GM12875 (cell line): ENCODE measurements at regions not wholly inside any gene's neighbourhood (a gene's known extent, or its start where the extent isn't known, plus 50 kb on each side); places are given as distances from the start of the nearest gene placed in this dataset.

Experiments used
- H3K4me3 ChIP-seq: one replicate; pipeline ENCODE4 v1.5.1; 2011; ENCODE audit warnings: low read depth, low read length, control low read depth
- CTCF ChIP-seq: IDR thresholded peaks from 2 replicates; pipeline ENCODE4 v1.5.1; 2011; ENCODE audit warnings: low read depth, mild to moderate bottlenecking, control low read depth, inconsistent platforms, low read length, moderate library complexity, borderline replicate concordance; ENCODE audit not compliant: insufficient read depth

DNA sequence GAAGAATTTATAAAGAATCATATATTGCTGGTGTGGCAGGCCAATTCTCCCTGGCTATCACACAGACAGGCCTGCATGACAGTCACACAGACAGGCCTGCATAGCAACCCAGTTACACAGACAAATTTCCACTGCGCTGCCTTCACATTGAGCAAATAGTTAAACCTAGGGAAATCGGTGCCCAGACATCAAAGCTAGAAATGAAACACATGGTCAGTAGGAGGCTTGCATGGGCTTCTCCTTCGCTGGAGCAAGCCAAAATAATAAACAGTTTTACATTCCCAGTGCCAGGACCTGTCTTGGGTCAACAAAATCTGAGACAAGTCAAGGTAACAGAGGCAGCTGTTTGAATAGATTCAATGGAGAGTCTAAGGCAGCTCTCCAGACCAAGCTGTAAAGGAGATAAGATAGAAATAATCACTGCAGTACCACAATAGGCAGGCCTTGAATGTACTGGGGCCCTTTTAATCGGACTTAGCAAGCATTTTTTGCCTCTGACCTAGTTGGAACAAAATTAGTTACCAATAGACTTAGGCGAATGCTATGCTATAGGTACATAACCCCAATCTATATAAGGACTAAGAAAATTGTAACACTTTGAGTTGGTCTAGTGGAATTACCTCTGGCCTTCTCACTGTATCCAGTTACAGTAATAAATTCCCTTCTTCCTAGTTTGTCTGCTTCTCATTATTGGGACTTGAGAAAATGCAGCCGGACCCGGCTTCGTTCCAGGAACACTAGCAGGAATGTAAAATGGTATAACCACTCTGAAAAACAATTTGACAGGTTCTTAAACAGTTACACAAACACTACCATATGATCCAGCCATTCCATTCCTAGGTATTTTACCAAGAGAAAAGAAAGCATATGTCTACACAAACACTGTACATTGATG is 274.7 kb upstream of the UBE2E2 start:
- H3K4me3 ChIP-seq = no peak overlapping the region
- TF ChIP-seq CTCF = no peak

- no peak for TF ChIP-seq CTCF
- no peak overlapping the region for H3K4me3 ChIP-seq
Measured at GRCh38 chr3:22933051-22933840, 269.9 kb upstream of the UBE2E2 start.

DNA sequence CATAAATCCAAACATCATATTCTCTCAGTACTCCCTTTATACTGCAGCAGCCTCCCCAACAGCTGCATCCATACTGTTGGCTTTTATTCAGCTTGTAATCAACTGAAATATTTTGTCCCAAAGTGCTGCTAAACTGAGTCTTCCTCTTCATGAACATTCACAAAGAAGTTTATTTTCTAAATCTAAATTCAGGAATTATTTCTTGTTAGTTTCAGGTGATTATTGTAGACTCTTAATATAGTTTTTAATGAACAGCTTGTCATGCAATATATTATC is 269.3 kb upstream of the UBE2E2 start:
- no peak for TF ChIP-seq CTCF
- H3K4me3 ChIP-seq = no peak overlapping the region

- no peak overlapping the region for H3K4me3 ChIP-seq
- TF ChIP-seq CTCF = no peak
Measured at GRCh38 chr3:22935040-22935439, 268.1 kb upstream of the UBE2E2 start.

DNA sequence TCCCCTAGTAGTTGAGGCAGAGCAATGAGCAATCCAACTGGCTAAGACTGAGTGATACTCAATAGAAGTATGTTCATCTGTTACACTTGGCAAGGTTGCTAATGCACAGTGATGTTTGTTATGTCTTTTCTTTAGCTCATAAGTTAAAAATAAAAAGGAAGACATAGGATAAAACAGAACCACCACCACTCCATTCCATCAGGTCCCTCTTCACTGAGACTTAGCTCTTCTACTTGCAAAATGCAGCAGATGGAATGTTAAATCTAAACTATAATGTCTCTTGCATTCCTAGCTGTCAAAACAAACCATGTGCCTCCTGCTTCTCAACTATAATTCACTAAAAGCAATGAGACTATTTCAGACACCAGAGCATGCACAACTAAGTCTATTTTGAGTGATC is 265.6 kb upstream of the UBE2E2 start:
- no peak overlapping the region for H3K4me3 ChIP-seq
- TF ChIP-seq CTCF = no peak

GRCh38 chr3:22938739-22939138 is 264.4 kb upstream of the UBE2E2 start:
- no peak for TF ChIP-seq CTCF
- no peak overlapping the region for H3K4me3 ChIP-seq

DNA sequence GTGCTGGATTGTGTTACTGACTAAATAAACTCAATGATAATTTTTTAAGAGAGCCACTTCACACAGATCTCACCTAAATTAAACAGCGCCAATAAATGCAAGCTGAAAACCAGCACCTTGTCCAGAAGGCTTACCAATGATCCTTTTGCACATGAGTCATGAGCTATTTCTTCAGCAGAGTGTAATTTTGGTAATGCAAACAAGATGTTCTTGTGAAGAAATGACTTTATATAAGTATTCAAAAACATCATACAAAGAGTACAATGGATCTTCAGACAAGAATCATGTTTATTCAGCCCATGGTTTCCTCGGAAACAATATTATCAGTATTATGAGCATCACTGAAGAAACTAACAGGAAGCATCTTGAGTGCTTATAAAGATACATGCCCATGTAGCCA is 263.8 kb upstream of the UBE2E2 start:
- no peak for TF ChIP-seq CTCF
- H3K4me3 ChIP-seq = no peak overlapping the region
